ENCODE measurements at regions not wholly inside any gene's neighbourhood (a gene's known extent, or its start where the extent isn't known, plus 50 kb on each side); places are given as distances from the start of the nearest gene placed in this dataset.

DNA sequence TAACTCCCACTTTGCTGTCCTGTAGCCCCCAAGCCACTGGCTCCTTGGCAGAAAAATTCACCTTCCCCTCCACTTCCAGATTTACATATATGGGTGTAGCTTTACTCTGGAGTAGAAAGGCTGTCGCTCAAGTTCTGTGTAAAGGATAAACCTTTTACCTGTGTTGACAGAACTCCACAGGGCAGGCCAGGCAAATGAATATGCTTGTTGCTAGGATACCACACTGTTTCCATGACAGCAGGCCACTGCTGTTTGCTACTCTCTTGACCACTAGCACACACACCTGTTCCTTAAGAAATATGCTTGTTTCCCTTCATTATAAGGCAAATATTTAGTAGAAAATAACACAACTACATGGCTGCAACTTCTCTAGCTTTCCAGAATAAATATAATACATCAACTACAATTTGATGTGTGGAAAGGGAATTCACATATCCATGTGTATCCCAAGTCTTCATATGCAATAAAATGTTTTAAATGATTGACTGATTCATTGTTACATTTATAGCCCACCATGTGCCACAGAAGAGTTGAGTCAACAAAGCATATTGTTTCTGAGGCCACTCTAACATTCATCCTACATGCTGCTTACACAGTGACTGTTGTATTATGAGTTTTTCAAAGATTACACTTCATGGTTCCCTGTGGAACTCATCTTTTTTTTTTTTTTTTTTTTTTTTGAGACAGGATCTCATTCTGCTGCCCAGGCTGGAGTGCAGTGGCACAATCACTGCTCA lies 56.2 kb upstream of the ROCK1 start:
- no peak overlapping the region for H3K27ac ChIP-seq (ENCODE audit: low read depth, low read length)
- 7% methylated on average over 1 of the region's 1 CpG; no CpG with 5 or more reads in 1 of the 2 experiments for WGBS, 2 experiments (ENCODE audit: extremely low coverage in 1 of 2, insufficient coverage in 1 of 2, insufficient read length in 1 of 2, insufficient replicate concordance in 2 of 2, low coverage in 1 of 2, low lambda C conversion rate in 2 of 2, missing lambda C conversion rate in 1 of 2)
- no peaks in the 10 kb centered on the region; the same call in 1 of the 2 replicates for H3K23me2 ChIP-seq (ENCODE audit: low read depth, low read length)
- no peak overlapping the region for H3K23ac ChIP-seq (ENCODE audit: insufficient read length)
- no peak overlapping the region for H2AFZ ChIP-seq (ENCODE audit: low read length)
- H3K56ac ChIP-seq (replicated peaks; ENCODE audit: insufficient read length, low read depth, low read length) = no peak overlapping the region
- DNase-seq (ENCODE audit: low read depth in 1 of 2, low spot score in 2 of 2) (peak in 1 of 2 experiments; percentile 63), FAIRE-seq (peak; percentile 96)
- no peak overlapping the region for H2BK120ac ChIP-seq (replicated peaks; ENCODE audit: low read depth, low read length)
- H3K4ac ChIP-seq (replicated peaks; ENCODE audit: insufficient read length, low read depth, low read length) = no peak overlapping the region
- no peak overlapping the region for H4K91ac ChIP-seq (replicated peaks; ENCODE audit: insufficient read length, low read length)
- no peaks in the 10 kb centered on the region for H3K79me2 ChIP-seq (ENCODE audit: control insufficient read depth in 1 of 2, insufficient read depth in 2 of 2, low read length in 2 of 2)
- H4K8ac ChIP-seq (ENCODE audit: extremely low read depth, insufficient read depth, low read length) = no peak overlapping the region
- no peak overlapping the region for H3K14ac ChIP-seq (ENCODE audit: insufficient read length)
- H3K18ac ChIP-seq (ENCODE audit: extremely low read depth, low read length) = no peak overlapping the region
- no peak overlapping the region for H3K9ac ChIP-seq (replicated peaks in 1 of 4; ENCODE audit: extremely low read depth in 1 of 4, low read depth in 3 of 4, low read length in 3 of 4)
- H2BK12ac ChIP-seq (ENCODE audit: low read depth, low read length) = no peak overlapping the region
- H4K5ac ChIP-seq (ENCODE audit: insufficient read length, low read depth, low read length) = no peak overlapping the region
- no peaks in the 10 kb centered on the region for H4K20me1 ChIP-seq (replicated peaks in 1 of 2; ENCODE audit: control insufficient read depth in 1 of 2, insufficient read depth in 2 of 2, low read length in 2 of 2)
- H3K4me2 ChIP-seq (ENCODE audit: insufficient read depth in 1 of 2, low read depth in 2 of 2, low read length in 2 of 2) = peak overlapping the region in 1 of 2 experiments; percentile 24; a peak in 1 of 4 replicates
- H3K4me3 ChIP-seq (ENCODE audit: extremely low read depth in 1 of 4, insufficient read depth in 2 of 4, low read depth in 3 of 4, low read length in 4 of 4) = no peak overlapping the region
- ChIA-PET CTCF (ENCODE audit: partially characterized antibody) (interaction anchor here (1.9 kb wide), 1 partner anchor 12 kb away, joined by 7 read pairs; no protein-coding TSS in a partner anchor), POLR2A (ENCODE audit: partially characterized antibody) (no interaction called here)
- H2AK5ac ChIP-seq (ENCODE audit: low read depth, low read length) = no peak overlapping the region
- no peak overlapping the region for H2BK5ac ChIP-seq (ENCODE audit: low read depth, low read length)
- H2BK15ac ChIP-seq (ENCODE audit: low read length) = no peak overlapping the region
- H3K79me1 ChIP-seq (ENCODE audit: low read depth, low read length) = no peaks in the 10 kb centered on the region
- no peaks in the 10 kb centered on the region for H3K9me3 ChIP-seq (ENCODE audit: insufficient read depth in 2 of 2, low read depth in 1 of 2, low read length in 1 of 2)
- no peak overlapping the region for H2BK20ac ChIP-seq (ENCODE audit: low read length)
- no peaks in the 10 kb centered on the region for H3K27me3 ChIP-seq (replicated peaks in 1 of 4; ENCODE audit: control insufficient read depth in 3 of 4, extremely low read depth in 1 of 4, insufficient read depth in 3 of 4, low read length in 3 of 4)
- no peaks in the 10 kb centered on the region for H3K36me3 ChIP-seq (ENCODE audit: control insufficient read depth in 2 of 4, insufficient read depth in 4 of 4, low read length in 3 of 4)
- no peaks in the 10 kb centered on the region for H3K4me1 ChIP-seq (replicated peaks in 1 of 4; ENCODE audit: control insufficient read depth in 3 of 4, insufficient read depth in 4 of 4, low read length in 3 of 4)
- 0 out of 2 replicates have a peak, but pooled peaks have one; percentile 23 for TF ChIP-seq TCF12 (IDR thresholded peaks at IDR 0.05; ENCODE audit: low read depth, low read length)
- no peak for TF ChIP-seq TEAD4 (IDR thresholded peaks at IDR 0.05; ENCODE audit: low read depth, low read length)

Data from H1 (cell line).